H1 (cell line): ENCODE measurements at regions not wholly inside any gene's neighbourhood (a gene's known extent, or its start where the extent isn't known, plus 50 kb on each side); places are given as distances from the start of the nearest gene placed in this dataset.

Experiments
- TAF1 ChIP-seq: IDR thresholded peaks from 2 replicates; pipeline ENCODE4 v1.6.1; 2011; ENCODE audit warnings: mild to moderate bottlenecking, low read depth, low read length
- TF ChIP-seq, protein P1 (sequence below): fragments of 300-600 bp; sonication (generic); IDR thresholded peaks from 2 replicates; pipeline ENCODE4 v1.7.1; 2012; ENCODE audit warnings: low read length, moderate library complexity, mild to moderate bottlenecking, inconsistent platforms; ENCODE audit not compliant: insufficient replicate concordance

DNA sequence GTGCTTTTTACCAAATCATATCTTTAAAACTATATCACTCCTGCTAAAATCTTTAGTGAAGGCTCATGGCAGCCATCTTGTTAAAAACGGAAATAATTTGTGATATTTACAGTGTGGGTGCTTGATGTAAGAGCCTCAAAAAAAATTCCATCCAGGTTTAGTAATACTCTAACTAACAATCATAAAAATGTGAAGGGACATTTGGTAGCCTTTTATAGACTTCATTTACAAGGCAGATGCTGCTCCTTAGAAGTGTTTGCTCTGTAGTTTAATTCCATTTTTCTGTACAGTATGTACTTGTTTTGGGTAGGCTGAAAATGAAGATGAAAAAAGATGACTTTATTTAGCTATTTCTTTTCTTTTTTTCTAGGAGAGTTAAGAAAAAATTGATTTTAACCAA lies 525.0 kb downstream of the ZEB2 start (continued):
- TF ChIP-seq, protein P1, sequence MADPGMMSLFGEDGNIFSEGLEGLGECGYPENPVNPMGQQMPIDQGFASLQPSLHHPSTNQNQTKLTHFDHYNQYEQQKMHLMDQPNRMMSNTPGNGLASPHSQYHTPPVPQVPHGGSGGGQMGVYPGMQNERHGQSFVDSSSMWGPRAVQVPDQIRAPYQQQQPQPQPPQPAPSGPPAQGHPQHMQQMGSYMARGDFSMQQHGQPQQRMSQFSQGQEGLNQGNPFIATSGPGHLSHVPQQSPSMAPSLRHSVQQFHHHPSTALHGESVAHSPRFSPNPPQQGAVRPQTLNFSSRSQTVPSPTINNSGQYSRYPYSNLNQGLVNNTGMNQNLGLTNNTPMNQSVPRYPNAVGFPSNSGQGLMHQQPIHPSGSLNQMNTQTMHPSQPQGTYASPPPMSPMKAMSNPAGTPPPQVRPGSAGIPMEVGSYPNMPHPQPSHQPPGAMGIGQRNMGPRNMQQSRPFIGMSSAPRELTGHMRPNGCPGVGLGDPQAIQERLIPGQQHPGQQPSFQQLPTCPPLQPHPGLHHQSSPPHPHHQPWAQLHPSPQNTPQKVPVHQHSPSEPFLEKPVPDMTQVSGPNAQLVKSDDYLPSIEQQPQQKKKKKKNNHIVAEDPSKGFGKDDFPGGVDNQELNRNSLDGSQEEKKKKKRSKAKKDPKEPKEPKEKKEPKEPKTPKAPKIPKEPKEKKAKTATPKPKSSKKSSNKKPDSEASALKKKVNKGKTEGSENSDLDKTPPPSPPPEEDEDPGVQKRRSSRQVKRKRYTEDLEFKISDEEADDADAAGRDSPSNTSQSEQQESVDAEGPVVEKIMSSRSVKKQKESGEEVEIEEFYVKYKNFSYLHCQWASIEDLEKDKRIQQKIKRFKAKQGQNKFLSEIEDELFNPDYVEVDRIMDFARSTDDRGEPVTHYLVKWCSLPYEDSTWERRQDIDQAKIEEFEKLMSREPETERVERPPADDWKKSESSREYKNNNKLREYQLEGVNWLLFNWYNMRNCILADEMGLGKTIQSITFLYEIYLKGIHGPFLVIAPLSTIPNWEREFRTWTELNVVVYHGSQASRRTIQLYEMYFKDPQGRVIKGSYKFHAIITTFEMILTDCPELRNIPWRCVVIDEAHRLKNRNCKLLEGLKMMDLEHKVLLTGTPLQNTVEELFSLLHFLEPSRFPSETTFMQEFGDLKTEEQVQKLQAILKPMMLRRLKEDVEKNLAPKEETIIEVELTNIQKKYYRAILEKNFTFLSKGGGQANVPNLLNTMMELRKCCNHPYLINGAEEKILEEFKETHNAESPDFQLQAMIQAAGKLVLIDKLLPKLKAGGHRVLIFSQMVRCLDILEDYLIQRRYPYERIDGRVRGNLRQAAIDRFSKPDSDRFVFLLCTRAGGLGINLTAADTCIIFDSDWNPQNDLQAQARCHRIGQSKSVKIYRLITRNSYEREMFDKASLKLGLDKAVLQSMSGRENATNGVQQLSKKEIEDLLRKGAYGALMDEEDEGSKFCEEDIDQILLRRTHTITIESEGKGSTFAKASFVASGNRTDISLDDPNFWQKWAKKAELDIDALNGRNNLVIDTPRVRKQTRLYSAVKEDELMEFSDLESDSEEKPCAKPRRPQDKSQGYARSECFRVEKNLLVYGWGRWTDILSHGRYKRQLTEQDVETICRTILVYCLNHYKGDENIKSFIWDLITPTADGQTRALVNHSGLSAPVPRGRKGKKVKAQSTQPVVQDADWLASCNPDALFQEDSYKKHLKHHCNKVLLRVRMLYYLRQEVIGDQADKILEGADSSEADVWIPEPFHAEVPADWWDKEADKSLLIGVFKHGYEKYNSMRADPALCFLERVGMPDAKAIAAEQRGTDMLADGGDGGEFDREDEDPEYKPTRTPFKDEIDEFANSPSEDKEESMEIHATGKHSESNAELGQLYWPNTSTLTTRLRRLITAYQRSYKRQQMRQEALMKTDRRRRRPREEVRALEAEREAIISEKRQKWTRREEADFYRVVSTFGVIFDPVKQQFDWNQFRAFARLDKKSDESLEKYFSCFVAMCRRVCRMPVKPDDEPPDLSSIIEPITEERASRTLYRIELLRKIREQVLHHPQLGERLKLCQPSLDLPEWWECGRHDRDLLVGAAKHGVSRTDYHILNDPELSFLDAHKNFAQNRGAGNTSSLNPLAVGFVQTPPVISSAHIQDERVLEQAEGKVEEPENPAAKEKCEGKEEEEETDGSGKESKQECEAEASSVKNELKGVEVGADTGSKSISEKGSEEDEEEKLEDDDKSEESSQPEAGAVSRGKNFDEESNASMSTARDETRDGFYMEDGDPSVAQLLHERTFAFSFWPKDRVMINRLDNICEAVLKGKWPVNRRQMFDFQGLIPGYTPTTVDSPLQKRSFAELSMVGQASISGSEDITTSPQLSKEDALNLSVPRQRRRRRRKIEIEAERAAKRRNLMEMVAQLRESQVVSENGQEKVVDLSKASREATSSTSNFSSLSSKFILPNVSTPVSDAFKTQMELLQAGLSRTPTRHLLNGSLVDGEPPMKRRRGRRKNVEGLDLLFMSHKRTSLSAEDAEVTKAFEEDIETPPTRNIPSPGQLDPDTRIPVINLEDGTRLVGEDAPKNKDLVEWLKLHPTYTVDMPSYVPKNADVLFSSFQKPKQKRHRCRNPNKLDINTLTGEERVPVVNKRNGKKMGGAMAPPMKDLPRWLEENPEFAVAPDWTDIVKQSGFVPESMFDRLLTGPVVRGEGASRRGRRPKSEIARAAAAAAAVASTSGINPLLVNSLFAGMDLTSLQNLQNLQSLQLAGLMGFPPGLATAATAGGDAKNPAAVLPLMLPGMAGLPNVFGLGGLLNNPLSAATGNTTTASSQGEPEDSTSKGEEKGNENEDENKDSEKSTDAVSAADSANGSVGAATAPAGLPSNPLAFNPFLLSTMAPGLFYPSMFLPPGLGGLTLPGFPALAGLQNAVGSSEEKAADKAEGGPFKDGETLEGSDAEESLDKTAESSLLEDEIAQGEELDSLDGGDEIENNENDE = no peak
- TF ChIP-seq TAF1 = no peak
- TF ChIP-seq, all 59 proteins: peak for 0
